ENCODE measurements at regions not wholly inside any gene's neighbourhood (a gene's known extent, or its start where the extent isn't known, plus 50 kb on each side); places are given as distances from the start of the nearest gene placed in this dataset.

GRCh38 chr10:71052708-71053107 is 159.7 kb upstream of the UNC5B start:
- Histone ChIP-seq H4K20me1 (ENCODE audit: insufficient read depth, low read length) (no peaks in the 10 kb centered on the region), H3K27me3 (ENCODE audit: control insufficient read depth, insufficient read depth, low read length) (peaks cover 30% of the 10 kb centered on the region), H3K9ac (ENCODE audit: low read depth, low read length) (no peak overlapping the region), H2AK5ac (ENCODE audit: low read depth, low read length) (no peak overlapping the region), H3K14ac (replicated peaks; ENCODE audit: low read depth, low read length) (no peak overlapping the region), H3K79me1 (ENCODE audit: low read depth in 1 of 2, low read length in 2 of 2) (no peaks in the 10 kb centered on the region), H3K4me3 (ENCODE audit: insufficient read depth, low read depth, low read length) (no peak overlapping the region), H3K9me3 (ENCODE audit: control insufficient read depth, insufficient read depth, low read length) (no peaks in the 10 kb centered on the region), H3K9me1 (ENCODE audit: insufficient read depth, low read length) (no peaks in the 10 kb centered on the region), H2BK15ac (ENCODE audit: low read depth, low read length) (no peak overlapping the region), H3K18ac (ENCODE audit: low read depth, low read length) (no peak overlapping the region), H2AK9ac (replicated peaks; ENCODE audit: low read depth, low read length, poor library complexity) (no peak overlapping the region), H3K56ac (ENCODE audit: extremely low read depth, insufficient read depth, low read length) (no peak overlapping the region), H3K4me1 (ENCODE audit: control insufficient read depth, insufficient read depth, low read length) (no peaks in the 10 kb centered on the region), H2AFZ (replicated peaks; ENCODE audit: low read length, poor library complexity) (no peak overlapping the region), H2BK5ac (ENCODE audit: low read depth, low read length, poor library complexity, severe bottlenecking) (no peak overlapping the region), H4K8ac (ENCODE audit: low read depth in 2 of 2, low read length in 2 of 2) (no peak overlapping the region), H3K23ac (ENCODE audit: low read depth, low read length) (no peak overlapping the region), H3K36me3 (ENCODE audit: control insufficient read depth, insufficient read depth, low read length) (no peaks in the 10 kb centered on the region), H2BK20ac (ENCODE audit: low read depth, low read length) (no peak overlapping the region), H4K91ac (ENCODE audit: insufficient read depth, low read depth, low read length) (no peak overlapping the region), H2BK120ac (ENCODE audit: low read depth, low read length) (no peak overlapping the region), H3K4ac (ENCODE audit: low read depth, low read length) (no peak overlapping the region), H3K27ac (ENCODE audit: insufficient read depth, low read length) (no peak overlapping the region), H3K4me2 (ENCODE audit: low read depth, low read length) (no peak overlapping the region), H4K5ac (ENCODE audit: low read depth, low read length) (no peak overlapping the region)
- ChIA-PET CTCF (no interaction called here), POLR2A (ENCODE audit: unreplicated experiment) (no interaction called here)
- dilution Hi-C loops (cut with HindIII; ENCODE audit: low sequenced_read_pairs, unreplicated experiment) (no loop called here), in situ Hi-C loops (cut with MboI; ENCODE audit: low sequenced_read_pairs) (no loop called here), intact Hi-C loops (cut with micrococcal nuclease) (no loop called here)
- ATAC-seq (ENCODE audit: low read depth) = no peak
- DNase-seq = no peak
- no CpG with 5 or more reads among the region's 4 CpGs for WGBS, 2 experiments (ENCODE audit: extremely low coverage in 2 of 2, insufficient read length in 1 of 2)
- BruUV-seq (replicated peaks) = no TSS peak
- TF ChIP-seq RFX5 (IDR thresholded peaks at IDR 0.05; ENCODE audit: low read depth, low read length) (no peak), CEBPB (IDR thresholded peaks at IDR 0.05; ENCODE audit: low read depth, low read length) (no peak), SMC3 (IDR thresholded peaks at IDR 0.05; ENCODE audit: low read depth, low read length) (no peak), MXI1 (IDR thresholded peaks at IDR 0.05; ENCODE audit: borderline replicate concordance, low read depth, low read length) (no peak), POLR2A (IDR thresholded peaks at IDR 0.05; ENCODE audit: low read depth, low read length) (no peak), RCOR1 (IDR thresholded peaks at IDR 0.05; ENCODE audit: insufficient replicate concordance, low read length) (no peak), RAD21 (IDR thresholded peaks at IDR 0.05; ENCODE audit: low read length) (no peak), NFE2L2 (IDR thresholded peaks at IDR 0.05; ENCODE audit: low read depth, low read length) (no peak), ELK1 (IDR thresholded peaks at IDR 0.05; ENCODE audit: borderline replicate concordance, low read depth, low read length) (no peak), USF2 (IDR thresholded peaks at IDR 0.05; ENCODE audit: low read depth, low read length) (no peak), CHD1 (IDR thresholded peaks at IDR 0.05; ENCODE audit: low read depth, low read length) (no peak), BHLHE40 (IDR thresholded peaks at IDR 0.05; ENCODE audit: low read depth, low read length) (no peak), MAFK (IDR thresholded peaks at IDR 0.05; ENCODE audit: low read depth, low read length) (no peak), CTCF (conservative IDR thresholded peaks at IDR 0.05; ENCODE audit: low read depth, low read length) (no peak), FOS (IDR thresholded peaks at IDR 0.05; ENCODE audit: low read depth, low read length) (no peak), MAZ (IDR thresholded peaks at IDR 0.05; ENCODE audit: borderline replicate concordance, low read depth, low read length) (no peak)

Data from IMR-90 (cell line).